ENCODE measurements at regions not wholly inside any gene's neighbourhood (a gene's known extent, or its start where the extent isn't known, plus 50 kb on each side); places are given as distances from the start of the nearest gene placed in this dataset.

DNA sequence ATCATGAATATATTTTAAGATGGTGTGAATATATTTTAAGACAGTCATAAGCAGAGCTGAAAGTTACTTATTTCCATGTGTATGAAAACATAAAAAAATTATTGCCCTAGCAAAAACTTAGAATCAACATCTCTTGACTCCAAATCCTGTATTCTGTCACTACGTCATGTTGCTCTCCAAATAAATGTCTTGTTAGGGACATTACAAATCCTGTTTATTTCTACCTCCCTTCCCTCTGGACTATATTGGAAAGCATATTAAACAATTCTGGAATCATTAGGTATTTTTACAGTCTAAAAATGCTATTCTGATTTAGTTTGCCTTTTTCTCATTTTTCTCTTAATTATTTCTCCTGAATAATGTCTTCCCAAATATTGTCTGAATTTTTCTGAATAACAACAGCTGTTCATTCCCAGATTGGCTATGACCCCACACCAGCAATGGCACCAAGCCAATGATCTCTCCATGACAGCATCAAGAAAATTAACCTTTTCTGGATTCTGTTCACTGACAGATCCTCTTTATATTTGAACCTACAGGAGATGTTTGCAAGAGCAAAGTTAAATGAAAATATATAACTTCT lies 523.1 kb downstream of the IQCM start:
- TF ChIP-seq, protein P1, sequence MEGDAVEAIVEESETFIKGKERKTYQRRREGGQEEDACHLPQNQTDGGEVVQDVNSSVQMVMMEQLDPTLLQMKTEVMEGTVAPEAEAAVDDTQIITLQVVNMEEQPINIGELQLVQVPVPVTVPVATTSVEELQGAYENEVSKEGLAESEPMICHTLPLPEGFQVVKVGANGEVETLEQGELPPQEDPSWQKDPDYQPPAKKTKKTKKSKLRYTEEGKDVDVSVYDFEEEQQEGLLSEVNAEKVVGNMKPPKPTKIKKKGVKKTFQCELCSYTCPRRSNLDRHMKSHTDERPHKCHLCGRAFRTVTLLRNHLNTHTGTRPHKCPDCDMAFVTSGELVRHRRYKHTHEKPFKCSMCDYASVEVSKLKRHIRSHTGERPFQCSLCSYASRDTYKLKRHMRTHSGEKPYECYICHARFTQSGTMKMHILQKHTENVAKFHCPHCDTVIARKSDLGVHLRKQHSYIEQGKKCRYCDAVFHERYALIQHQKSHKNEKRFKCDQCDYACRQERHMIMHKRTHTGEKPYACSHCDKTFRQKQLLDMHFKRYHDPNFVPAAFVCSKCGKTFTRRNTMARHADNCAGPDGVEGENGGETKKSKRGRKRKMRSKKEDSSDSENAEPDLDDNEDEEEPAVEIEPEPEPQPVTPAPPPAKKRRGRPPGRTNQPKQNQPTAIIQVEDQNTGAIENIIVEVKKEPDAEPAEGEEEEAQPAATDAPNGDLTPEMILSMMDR (IDR thresholded peaks at IDR 0.05) = no peak
- TF ChIP-seq POLR2A (IDR thresholded peaks at IDR 0.05) = no peak
- no peak for TF ChIP-seq POLR2AphosphoS5 (IDR thresholded peaks at IDR 0.05)
